HG02610 (cell line): ENCODE measurements at regions not wholly inside any gene's neighbourhood (a gene's known extent, or its start where the extent isn't known, plus 50 kb on each side); places are given as distances from the start of the nearest gene placed in this dataset.
"Not testable (repeated sequence)": the region's sequence is repeated elsewhere in the genome, so short reads cannot be mapped to it uniquely, and the experiment has no call there.

ENCODE experiments used
- ATAC-seq: cut with Tn5 transposase; IDR thresholded peaks from one replicate; pipeline ENCODE4 v1.9.1; 2021; ENCODE audit warnings: mild to moderate bottlenecking, moderate library complexity; ENCODE audit not compliant: unreplicated experiment

GRCh38 chr5:42066131-42066530, 141.1 kb downstream of the FBXO4 start:
- ATAC-seq: no peak

DNA sequence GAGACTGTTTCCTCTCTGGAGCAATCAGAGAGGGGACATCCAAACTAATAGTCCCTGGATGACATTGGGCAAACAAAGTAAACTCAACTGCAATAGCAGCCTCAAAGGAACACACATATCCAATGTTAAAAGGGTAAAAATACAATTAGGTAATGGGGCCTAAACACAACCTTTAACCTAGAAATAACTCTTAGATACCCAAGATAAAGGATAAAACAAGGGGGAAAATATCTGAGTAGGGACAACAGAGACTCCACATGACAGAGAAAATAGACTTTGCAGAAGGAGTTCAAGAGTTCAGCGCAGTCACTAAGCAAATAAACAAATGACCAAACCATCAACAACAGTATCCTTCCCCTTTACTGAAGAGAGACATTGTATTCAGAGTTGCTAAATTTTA, 149.3 kb downstream of the FBXO4 start:
- ATAC-seq: no peak

DNA sequence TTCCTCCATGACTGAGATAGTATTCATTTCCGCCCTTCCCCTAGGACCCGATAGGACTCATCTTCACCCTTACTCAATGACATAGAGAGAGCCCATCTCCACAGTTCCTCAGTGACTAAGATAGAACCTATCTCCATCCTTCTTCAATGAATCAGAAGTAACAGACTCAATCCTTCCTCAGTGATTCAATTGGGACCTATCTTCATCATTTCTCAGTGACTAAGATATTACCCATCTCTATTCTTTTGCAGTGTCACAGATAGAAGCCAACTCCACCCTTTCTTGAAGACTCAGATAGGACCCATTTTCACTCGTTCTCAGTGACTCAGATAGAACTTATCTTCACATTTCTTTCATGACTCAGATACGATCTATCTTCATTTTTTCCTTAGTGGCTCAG, 164.6 kb downstream of the FBXO4 start:
- no peak for ATAC-seq

GRCh38 chr5:42090162-42090561, 165.1 kb downstream of the FBXO4 start:
- ATAC-seq: no peak

- not testable (repeated sequence) for ATAC-seq
Measured at GRCh38 chr5:42099846-42100245, 174.8 kb downstream of the FBXO4 start.

GRCh38 chr5:42108468-42108867, 183.4 kb downstream of the FBXO4 start:
- ATAC-seq: no peak

DNA sequence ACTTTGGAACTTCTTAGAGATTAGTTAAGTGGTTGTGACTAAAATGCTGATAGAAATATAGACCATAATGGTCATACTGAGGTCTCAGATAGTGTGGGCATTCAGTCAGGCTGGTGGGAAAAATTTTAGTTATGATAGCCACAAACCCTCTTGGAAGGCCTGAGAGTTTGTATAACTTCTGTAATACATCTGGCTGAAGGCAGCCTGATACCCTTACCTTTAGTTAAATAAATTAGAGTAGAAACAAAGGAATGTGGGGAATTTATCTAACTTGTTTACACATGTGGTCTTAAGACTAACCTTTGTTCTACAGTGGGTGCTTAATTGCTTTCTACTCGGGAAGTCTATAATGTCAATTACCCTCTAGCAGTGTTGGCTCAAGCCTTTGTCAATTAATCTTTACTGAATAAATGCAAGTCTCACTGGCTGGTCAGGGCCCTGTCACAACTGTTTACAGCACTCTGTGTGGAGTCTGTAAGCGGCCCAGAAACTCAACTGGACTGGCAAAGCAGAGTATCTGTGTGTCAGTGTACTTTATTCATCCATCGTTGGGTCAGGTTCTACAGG, 184.0 kb downstream of the FBXO4 start:
- no peak for ATAC-seq

GRCh38 chr5:42115721-42116120, 190.6 kb downstream of the FBXO4 start:
- ATAC-seq: not testable (repeated sequence)

- no peak for ATAC-seq
Measured at GRCh38 chr5:42120070-42120469, 195.0 kb downstream of the FBXO4 start.

GRCh38 chr5:42121401-42121800, 196.3 kb downstream of the FBXO4 start:
- ATAC-seq: no peak

GRCh38 chr5:42131081-42131480, 206.0 kb downstream of the FBXO4 start:
- ATAC-seq: no peak

DNA sequence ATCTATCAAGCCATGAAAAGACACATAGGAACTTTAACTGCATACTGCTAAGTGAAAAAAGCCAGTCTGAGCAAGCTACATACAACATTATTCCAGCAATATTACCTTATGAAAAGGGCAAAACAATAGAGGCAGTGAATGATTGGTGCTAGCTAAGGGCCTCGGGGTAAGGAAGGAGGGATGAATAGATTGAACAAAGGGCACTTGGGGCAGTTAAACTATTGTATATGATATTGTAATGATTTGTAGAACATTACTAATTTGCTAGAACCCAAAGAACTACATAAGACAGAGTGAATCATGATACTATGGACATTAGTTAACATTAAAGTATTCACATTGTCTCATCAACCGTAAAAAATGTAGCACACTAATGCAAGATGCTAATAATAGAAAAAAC, 218.3 kb downstream of the FBXO4 start:
- ATAC-seq: no peak

DNA sequence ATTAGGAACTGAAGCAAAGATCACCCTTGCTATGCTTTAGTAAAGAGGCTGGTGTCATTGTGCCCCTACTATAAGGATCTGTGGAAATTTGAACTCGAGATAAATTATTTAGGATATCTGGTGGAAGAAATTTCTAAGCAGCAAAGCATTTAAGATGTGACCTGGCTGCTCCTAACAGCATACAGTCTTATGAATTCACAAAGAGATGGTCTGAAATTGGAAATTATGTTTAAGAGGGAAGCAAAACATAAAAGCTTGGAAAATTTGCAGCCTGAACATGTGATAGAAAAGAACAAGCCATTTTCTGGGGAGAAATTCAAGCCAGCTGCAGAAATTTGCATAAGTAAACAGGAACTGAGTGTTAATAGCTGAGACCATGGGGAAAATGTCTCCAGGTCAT, 223.7 kb downstream of the FBXO4 start:
- ATAC-seq: no peak

DNA sequence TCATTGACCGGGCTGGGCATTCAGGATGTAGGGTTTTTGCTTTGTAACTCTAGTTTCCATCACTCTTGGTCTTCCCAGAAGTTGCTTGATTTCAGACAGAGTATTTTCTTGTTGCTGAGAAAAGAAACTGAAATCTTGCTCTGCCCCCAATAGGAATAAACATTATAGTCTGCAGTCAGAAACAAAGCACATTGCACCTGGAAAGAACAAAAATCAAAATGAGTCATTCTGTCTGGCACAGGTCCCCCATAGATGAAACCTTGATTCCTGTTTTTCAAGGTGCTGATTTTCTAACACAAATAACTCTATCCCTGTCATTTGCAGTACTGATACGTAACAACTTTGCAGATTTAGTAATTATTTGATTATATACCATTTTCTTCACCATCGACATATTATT, 232.1 kb downstream of the FBXO4 start:
- ATAC-seq: no peak

- no peak for ATAC-seq
Measured at GRCh38 chr5:42163083-42163482, 238.0 kb downstream of the FBXO4 start.

GRCh38 chr5:42168091-42168670, 243.1 kb downstream of the FBXO4 start:
- ATAC-seq: no peak

- ATAC-seq: not testable (repeated sequence)
Measured at GRCh38 chr5:42176118-42176517, 247.1 kb upstream of the GHR start.

DNA sequence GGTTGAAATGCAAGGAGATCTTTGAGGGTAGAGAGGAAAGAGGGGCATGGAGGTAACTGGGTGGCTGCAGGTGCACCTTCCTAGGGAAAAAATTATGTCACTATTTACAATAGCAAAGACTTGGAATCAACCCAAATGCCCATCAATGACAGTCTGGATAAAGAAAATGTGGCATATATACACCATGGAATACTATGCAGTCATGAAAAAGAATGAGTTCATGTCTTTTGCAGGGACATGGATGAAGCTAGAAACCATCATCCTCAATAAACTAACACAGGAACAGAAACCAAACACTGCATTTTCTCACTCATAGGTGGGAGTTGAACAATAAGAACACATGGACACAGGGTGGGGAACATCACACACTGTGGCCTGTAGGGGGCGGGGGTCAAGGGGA, 243.4 kb upstream of the GHR start:
- not testable (repeated sequence) for ATAC-seq

DNA sequence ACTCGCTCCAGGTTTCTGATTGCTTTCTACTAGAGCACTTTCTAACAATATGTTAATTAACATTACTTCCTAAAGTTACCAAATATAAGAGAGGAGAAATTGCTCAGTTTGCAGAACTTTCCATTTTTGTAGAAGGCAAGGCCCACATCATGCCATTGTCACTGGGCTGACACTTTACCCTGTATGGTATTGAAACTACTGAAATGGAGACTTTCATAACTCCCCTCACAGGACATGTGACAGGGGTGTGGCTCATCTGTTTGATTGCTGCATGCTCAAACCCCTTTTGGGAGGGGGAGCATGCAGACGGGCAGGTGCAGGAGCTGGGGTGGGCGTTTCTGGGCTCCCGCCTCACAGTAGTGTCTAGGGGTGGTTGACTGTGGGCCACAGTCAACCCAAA, 206.3 kb upstream of the GHR start:
- no peak for ATAC-seq

DNA sequence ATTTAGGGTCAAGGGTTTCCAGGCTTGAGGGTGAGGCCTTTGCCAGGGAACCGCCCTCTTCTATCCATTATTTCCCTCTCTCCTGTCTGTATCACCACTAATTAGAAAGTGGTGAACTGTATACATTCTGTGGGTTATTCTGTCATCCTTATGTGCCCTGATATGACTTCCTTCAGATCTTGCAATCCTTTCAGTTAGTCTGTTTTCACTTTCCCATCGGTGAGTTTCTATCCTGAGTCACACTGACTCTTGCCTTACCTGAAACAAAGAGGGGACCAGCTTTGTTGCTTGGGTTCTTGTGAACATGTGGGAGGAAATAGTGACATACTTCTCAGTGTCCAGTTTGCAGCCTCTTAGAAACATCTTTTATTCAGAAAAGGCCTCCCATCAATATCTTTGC, 205.4 kb upstream of the GHR start:
- no peak for ATAC-seq

DNA sequence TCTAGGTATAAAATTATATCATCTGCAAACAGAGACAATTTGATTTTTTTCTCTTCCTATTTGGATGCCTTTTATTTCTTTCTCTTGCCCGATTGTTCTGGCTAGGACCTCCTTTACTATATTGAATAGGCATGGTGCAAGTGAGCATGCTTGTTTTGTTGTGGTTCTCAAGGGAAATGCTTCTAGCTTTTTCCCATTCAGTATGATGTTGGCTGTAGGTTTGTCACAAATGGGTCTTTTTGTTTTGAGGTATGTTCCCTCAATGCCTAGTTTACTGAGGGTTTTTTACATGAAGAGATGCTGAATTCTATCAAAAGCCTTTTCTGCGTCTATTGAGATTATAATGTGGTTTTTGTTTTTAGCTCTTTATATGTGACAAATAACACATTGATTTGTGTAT, 198.2 kb upstream of the GHR start:
- no peak for ATAC-seq

- ATAC-seq: no peak
Measured at GRCh38 chr5:42228279-42228678, 195.0 kb upstream of the GHR start.

DNA sequence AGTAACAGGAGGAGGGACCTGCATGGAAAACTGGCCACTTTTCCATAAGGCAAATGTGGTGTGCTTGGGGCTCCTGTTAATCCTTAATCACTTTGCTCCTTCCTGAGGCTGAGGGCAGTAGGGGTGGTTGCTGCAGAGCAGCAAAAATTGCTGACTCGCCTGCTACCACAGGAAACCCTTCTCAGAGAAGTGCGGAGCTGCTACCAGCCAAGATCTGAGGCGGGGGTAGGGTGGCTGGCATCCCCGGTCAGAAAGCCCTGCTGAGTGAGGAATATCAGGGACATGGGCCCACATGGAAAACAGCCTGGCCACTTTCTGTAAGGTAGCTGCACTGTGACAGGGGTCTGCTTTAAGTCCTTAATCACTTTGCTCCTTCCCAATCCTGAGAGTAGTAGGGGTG, 192.4 kb upstream of the GHR start:
- no peak for ATAC-seq
